Panc1 (cell line): ENCODE measurements at regions not wholly inside any gene's neighbourhood (a gene's known extent, or its start where the extent isn't known, plus 50 kb on each side); places are given as distances from the start of the nearest gene placed in this dataset.

Source experiments
- CTCF ChIP-seq: fragments of 450-650 bp; IDR thresholded peaks from 2 replicates; pipeline ENCODE4 v1.5.1; 2017; ENCODE audit warnings: mild to moderate bottlenecking
- POLR2AphosphoS5 ChIP-seq: IDR thresholded peaks from 2 replicates; pipeline ENCODE4 v1.6.1; 2012; ENCODE audit warnings: mild to moderate bottlenecking, low read depth, low read length, moderate library complexity

- TF ChIP-seq CTCF (no peak), POLR2AphosphoS5 (no peak)
Measured at GRCh38 chr14:34334329-34334728, 127.7 kb downstream of the SPTSSA start.
